PC-3 (cell line): ENCODE measurements at regions not wholly inside any gene's neighbourhood (a gene's known extent, or its start where the extent isn't known, plus 50 kb on each side); places are given as distances from the start of the nearest gene placed in this dataset.

Source experiments
- EZH2 ChIP-seq: fragments of 300-600 bp; sonication (generic); IDR thresholded peaks from one replicate; pipeline ENCODE4 v1.6.1; 2017; ENCODE audit warnings: antibody characterized with exemption, mild to moderate bottlenecking, low read length; ENCODE audit not compliant: unreplicated experiment
- EZH2phosphoT487 ChIP-seq: fragments of 300-600 bp; sonication (generic); IDR thresholded peaks from 2 replicates; pipeline ENCODE4 v1.6.1; 2018; ENCODE audit warnings: mild to moderate bottlenecking, antibody characterized with exemption, low read length, borderline replicate concordance
- TF ChIP-seq, protein P1 (sequence below): fragments of 300-600 bp; sonication (generic); conservative IDR thresholded peaks from 2 replicates; pipeline ENCODE4 v1.5.1; 2017; ENCODE audit warnings: antibody characterized with exemption, low read depth, mild to moderate bottlenecking, low read length

DNA sequence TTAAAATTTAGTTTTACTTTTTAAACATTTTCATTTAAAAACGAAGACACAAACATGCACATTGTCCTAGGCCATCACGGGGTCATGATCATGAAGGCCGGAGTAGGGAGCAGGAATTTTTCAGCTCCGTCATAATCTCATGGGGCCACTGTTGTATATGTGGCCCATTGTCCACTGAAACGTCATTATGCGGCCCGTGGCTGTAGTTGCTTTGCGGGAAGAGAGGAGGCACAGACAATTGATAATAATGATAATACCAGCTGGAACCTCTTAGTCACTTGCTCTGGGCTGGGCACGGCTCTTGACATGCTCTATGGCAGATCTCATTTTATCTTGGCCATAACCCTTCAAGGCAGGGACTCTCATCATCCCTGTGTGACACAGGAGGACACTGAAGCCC lies 56.5 kb upstream of the FNDC1 start:
- TF ChIP-seq EZH2 (no peak), EZH2phosphoT487 (no peak)
- TF ChIP-seq, protein P1, sequence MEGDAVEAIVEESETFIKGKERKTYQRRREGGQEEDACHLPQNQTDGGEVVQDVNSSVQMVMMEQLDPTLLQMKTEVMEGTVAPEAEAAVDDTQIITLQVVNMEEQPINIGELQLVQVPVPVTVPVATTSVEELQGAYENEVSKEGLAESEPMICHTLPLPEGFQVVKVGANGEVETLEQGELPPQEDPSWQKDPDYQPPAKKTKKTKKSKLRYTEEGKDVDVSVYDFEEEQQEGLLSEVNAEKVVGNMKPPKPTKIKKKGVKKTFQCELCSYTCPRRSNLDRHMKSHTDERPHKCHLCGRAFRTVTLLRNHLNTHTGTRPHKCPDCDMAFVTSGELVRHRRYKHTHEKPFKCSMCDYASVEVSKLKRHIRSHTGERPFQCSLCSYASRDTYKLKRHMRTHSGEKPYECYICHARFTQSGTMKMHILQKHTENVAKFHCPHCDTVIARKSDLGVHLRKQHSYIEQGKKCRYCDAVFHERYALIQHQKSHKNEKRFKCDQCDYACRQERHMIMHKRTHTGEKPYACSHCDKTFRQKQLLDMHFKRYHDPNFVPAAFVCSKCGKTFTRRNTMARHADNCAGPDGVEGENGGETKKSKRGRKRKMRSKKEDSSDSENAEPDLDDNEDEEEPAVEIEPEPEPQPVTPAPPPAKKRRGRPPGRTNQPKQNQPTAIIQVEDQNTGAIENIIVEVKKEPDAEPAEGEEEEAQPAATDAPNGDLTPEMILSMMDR, result no peak
